NT2/D1 (cell line): ENCODE measurements at regions not wholly inside any gene's neighbourhood (a gene's known extent, or its start where the extent isn't known, plus 50 kb on each side); places are given as distances from the start of the nearest gene placed in this dataset.

Experiments
- SUZ12 ChIP-seq: IDR thresholded peaks from 2 replicates; pipeline ENCODE4 v1.6.1; 2011; ENCODE audit not compliant: insufficient read length, insufficient read depth; ENCODE audit errors: extremely low read depth
- YY1 ChIP-seq: IDR thresholded peaks from 2 replicates; pipeline ENCODE4 v1.6.1; 2011; ENCODE audit not compliant: insufficient read length, insufficient read depth

DNA sequence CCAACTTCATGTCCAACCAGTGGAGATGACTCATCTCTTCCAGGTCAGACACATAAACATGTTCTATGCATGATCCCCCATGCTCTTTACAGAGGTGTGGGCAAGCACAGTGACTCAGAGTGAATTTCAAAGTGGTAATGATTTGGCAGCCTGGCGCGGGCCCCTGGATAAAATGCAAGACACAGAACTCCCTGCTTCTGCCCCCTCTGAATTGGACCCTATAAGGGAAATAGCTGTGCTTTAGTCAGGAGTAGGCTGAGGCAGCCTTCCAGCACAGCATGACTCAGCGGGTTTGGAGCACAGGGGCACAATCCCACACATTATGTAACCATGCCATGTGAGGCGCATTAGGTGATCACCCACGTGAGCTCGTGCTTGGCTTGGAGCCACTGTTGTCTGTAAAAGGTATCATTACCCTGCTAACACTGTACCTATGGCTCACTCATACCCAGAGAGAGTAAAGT lies 127.4 kb downstream of the C6orf118 start:
- TF ChIP-seq SUZ12 (no peak), YY1 (no peak)
